BE2C (cell line): ENCODE measurements at regions not wholly inside any gene's neighbourhood (a gene's known extent, or its start where the extent isn't known, plus 50 kb on each side); places are given as distances from the start of the nearest gene placed in this dataset.
"Not testable (repeated sequence)": the region's sequence is repeated elsewhere in the genome, so short reads cannot be mapped to it uniquely, and the experiment has no call there.

Experiments used
- DNase-seq: peaks from one replicate; pipeline ENCODE4 v3.0.0-alpha.2; 2020
- H3K27me3 ChIP-seq: fragments of 250-450 bp; sonication (Bioruptor Pico); 2 replicates; pipeline ENCODE4 v1.5.1; 2020; ENCODE audit warnings: mild to moderate bottlenecking
- H3K36me3 ChIP-seq: fragments of 250-450 bp; sonication (Bioruptor Pico); 2 replicates; pipeline ENCODE4 v1.5.1; 2020; ENCODE audit warnings: mild to moderate bottlenecking
- H3K4me1 ChIP-seq: fragments of 250-450 bp; sonication (Bioruptor Pico); 2 replicates; pipeline ENCODE4 v1.5.1; 2020
- H3K4me3 ChIP-seq: 2 replicates; pipeline ENCODE4 v1.5.1; 2011; ENCODE audit warnings: low read depth, low read length
- H3K9me3 ChIP-seq: fragments of 250-450 bp; sonication (Bioruptor Pico); 2 replicates; pipeline ENCODE4 v1.5.1; 2020
- CTCF ChIP-seq: IDR thresholded peaks from 2 replicates; pipeline ENCODE4 v1.5.1; 2012; ENCODE audit warnings: mild to moderate bottlenecking, low read depth, low read length

GRCh38 chr9:82880336-82881050 is 182.4 kb downstream of the RASEF start:
- Histone ChIP-seq H3K9me3 (no peaks in the 10 kb centered on the region), H3K4me3 (no peak overlapping the region), H3K27me3 (no peaks in the 10 kb centered on the region), H3K36me3 (no peaks in the 10 kb centered on the region), H3K4me1 (no peaks in the 10 kb centered on the region)
- no peak for DNase-seq
- no peak for TF ChIP-seq CTCF

DNA sequence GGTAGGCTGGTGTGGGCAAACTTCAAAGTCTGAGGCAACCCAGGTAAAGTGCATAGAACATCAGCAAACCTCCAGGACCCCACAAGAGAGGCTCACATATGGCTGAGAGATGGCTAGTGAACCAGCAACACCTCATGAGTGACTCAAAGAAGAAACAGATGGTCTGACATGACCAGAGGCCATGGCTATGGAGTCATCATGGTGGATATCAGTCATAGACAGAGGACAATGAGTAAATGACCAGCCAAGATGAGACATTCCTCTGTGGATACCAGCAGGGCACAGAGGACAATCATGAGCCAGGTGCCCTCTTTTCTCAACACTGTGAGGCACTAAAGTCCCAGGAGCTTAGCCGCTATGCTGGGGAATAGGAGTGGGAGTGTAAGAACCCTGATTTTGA is 180.8 kb downstream of the RASEF start:
- Histone ChIP-seq H3K27me3 (no peaks in the 10 kb centered on the region), H3K4me3 (no peak overlapping the region), H3K4me1 (no peaks in the 10 kb centered on the region), H3K9me3 (no peaks in the 10 kb centered on the region), H3K36me3 (no peaks in the 10 kb centered on the region)
- TF ChIP-seq CTCF, result no peak
- no peak for DNase-seq

- no peaks in the 10 kb centered on the region for H3K9me3 ChIP-seq
- DNase-seq, result no peak
- H3K27me3 ChIP-seq, result no peaks in the 10 kb centered on the region
- H3K36me3 ChIP-seq, result no peaks in the 10 kb centered on the region
- TF ChIP-seq CTCF, result no peak
- H3K4me1 ChIP-seq, result no peaks in the 10 kb centered on the region
- H3K4me3 ChIP-seq, result no peak overlapping the region
These were observed 180.2 kb downstream of the RASEF start for GRCh38 chr9:82882748-82883147.

GRCh38 chr9:82883436-82883835 is 179.5 kb downstream of the RASEF start:
- Histone ChIP-seq H3K36me3 (no peaks in the 10 kb centered on the region), H3K4me1 (no peaks in the 10 kb centered on the region), H3K9me3 (no peaks in the 10 kb centered on the region), H3K4me3 (no peak overlapping the region), H3K27me3 (no peaks in the 10 kb centered on the region)
- no peak for TF ChIP-seq CTCF
- DNase-seq, result no peak

GRCh38 chr9:82883974-82884373 is 179.0 kb downstream of the RASEF start:
- DNase-seq, H3K36me3 ChIP-seq, H3K9me3 ChIP-seq, H3K4me3 ChIP-seq, H3K4me1 ChIP-seq, H3K27me3 ChIP-seq: not testable (repeated sequence)

DNA sequence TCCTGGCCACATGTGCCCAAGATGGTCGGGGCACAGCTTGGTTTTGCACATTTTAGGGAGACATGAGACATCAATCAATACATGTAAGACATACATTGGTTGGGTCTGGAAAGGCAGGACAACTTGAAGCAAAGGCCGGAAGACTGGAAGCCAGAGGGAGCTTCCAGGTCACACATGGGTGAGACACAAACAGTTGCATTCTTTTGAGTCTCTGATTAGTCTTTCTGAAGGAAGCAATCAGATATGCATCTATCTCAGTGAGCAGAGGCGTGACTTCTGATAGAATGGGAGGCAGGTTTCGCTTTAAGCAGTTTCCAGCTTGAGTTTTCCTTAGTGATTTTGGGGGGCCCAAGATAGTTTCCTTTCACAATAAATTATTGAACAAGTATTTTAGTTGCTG is 172.5 kb downstream of the RASEF start:
- no peak for TF ChIP-seq CTCF
- Histone ChIP-seq H3K4me3 (no peak overlapping the region), H3K9me3 (no peaks in the 10 kb centered on the region), H3K4me1 (peaks cover 14% of the 10 kb centered on the region), H3K27me3 (no peaks in the 10 kb centered on the region), H3K36me3 (no peaks in the 10 kb centered on the region)
- no peak for DNase-seq
